H1 (cell line): ENCODE measurements at regions not wholly inside any gene's neighbourhood (a gene's known extent, or its start where the extent isn't known, plus 50 kb on each side); places are given as distances from the start of the nearest gene placed in this dataset.
"Not testable (repeated sequence)": the region's sequence is repeated elsewhere in the genome, so short reads cannot be mapped to it uniquely, and the experiment has no call there.

ENCODE experiments used
- CTCF ChIA-PET: fragments of 300-600 bp; sonication (Branson Sonifier 250); formaldehyde crosslinking; loops from one replicate; lab custom pipeline; 2021; ENCODE audit not compliant: partially characterized antibody; lab: Charles Lee
- POLR2A ChIA-PET: fragments of 300-600 bp; sonication (Branson Sonifier 250); formaldehyde crosslinking; loops from one replicate; lab custom pipeline; 2021; ENCODE audit warnings: inconsistent platforms; ENCODE audit not compliant: partially characterized antibody; lab: Charles Lee
- DNase-seq, 2 experiments: peaks; one replicate each; pipeline versions ENCODE4 v3.0.0 to v3.0.0-alpha.2; 2010 to 2022; ENCODE audit warnings: low spot score in 2 of 2, low read depth in 1 of 2, mixed read lengths in 1 of 2
- FAIRE-seq: peaks from 2 replicates; lab custom pipeline; 2011; peaks lifted over from hg19 to GRCh38; lab: Jason Lieb, UNC
- H2AFZ ChIP-seq: 2 replicates; pipeline ENCODE4 v1.8.1; 2012; ENCODE audit warnings: low read length, inconsistent platforms
- H2AK5ac ChIP-seq: 2 replicates; pipeline ENCODE4 v1.6.1; 2013; ENCODE audit warnings: low read depth, low read length
- H2BK120ac ChIP-seq: replicated peaks from 2 replicates; pipeline ENCODE3; 2013; ENCODE audit warnings: low read depth, low read length, inconsistent platforms
- H2BK12ac ChIP-seq: 2 replicates; pipeline ENCODE4 v1.6.1; 2013; ENCODE audit warnings: low read depth, low read length
- H2BK15ac ChIP-seq: 2 replicates; pipeline ENCODE4 v1.6.1; 2013; ENCODE audit warnings: low read length
- H2BK20ac ChIP-seq: 2 replicates; pipeline ENCODE4 v1.6.1; 2013; ENCODE audit warnings: low read length
- H2BK5ac ChIP-seq: 2 replicates; pipeline ENCODE4 v1.6.1; 2013; ENCODE audit warnings: low read depth, low read length
- H3K14ac ChIP-seq: 2 replicates; pipeline ENCODE4 v1.6.1; 2013; ENCODE audit warnings: inconsistent platforms; ENCODE audit not compliant: insufficient read length
- H3K18ac ChIP-seq: 2 replicates; pipeline ENCODE4 v1.6.1; 2013; ENCODE audit warnings: low read length; ENCODE audit errors: extremely low read depth
- H3K23ac ChIP-seq: 2 replicates; pipeline ENCODE4 v1.6.1; 2013; ENCODE audit warnings: inconsistent platforms; ENCODE audit not compliant: insufficient read length
- H3K23me2 ChIP-seq: 2 replicates; pipeline ENCODE4 v1.6.1; 2013; ENCODE audit warnings: low read depth, low read length
- H3K27ac ChIP-seq: 2 replicates; pipeline ENCODE4 v1.6.1; 2011; ENCODE audit warnings: low read depth, low read length, inconsistent platforms
- H3K27me3 ChIP-seq, 4 experiments: replicated peaks in 1 of 4; 1 replicate in 1 of 4; 2 replicates in 3 of 4; pipeline versions ENCODE4 v1.6.1 to v1.8.1; 2011 to 2013; ENCODE audit warnings: low read length in 3 of 4, mild to moderate bottlenecking in 3 of 4, inconsistent platforms in 2 of 4, mixed read lengths in 2 of 4, moderate library complexity in 1 of 4; ENCODE audit not compliant: control insufficient read depth in 3 of 4, insufficient read depth in 3 of 4; ENCODE audit errors: extremely low read depth in 1 of 4
- H3K36me3 ChIP-seq, 4 experiments: 2 replicates each; pipeline versions ENCODE4 v1.6.1 to v1.8.1; 2011 to 2013; ENCODE audit warnings: mild to moderate bottlenecking in 4 of 4, low read length in 3 of 4, moderate library complexity in 2 of 4, control low read depth in 1 of 4, inconsistent platforms in 1 of 4; ENCODE audit not compliant: insufficient read depth in 4 of 4, control insufficient read depth in 2 of 4
- H3K4ac ChIP-seq: replicated peaks from 2 replicates; pipeline ENCODE3; 2013; ENCODE audit warnings: low read length, low read depth, mixed read lengths, inconsistent platforms; ENCODE audit not compliant: insufficient read length
- H3K4me1 ChIP-seq, 4 experiments: replicated peaks in 1 of 4; 1 replicate in 1 of 4; 2 replicates in 3 of 4; pipeline versions ENCODE4 v1.6.1 to v1.8.1; 2011 to 2013; ENCODE audit warnings: low read length in 3 of 4, inconsistent platforms in 2 of 4, mixed read lengths in 1 of 4; ENCODE audit not compliant: insufficient read depth in 4 of 4, control insufficient read depth in 3 of 4
- H3K4me2 ChIP-seq, 2 experiments: 2 replicates each; pipeline versions ENCODE4 v1.6.1 to v1.8.1; 2011 to 2013; ENCODE audit warnings: low read depth in 2 of 2, low read length in 2 of 2, control low read depth in 1 of 2, inconsistent platforms in 1 of 2, mild to moderate bottlenecking in 1 of 2; ENCODE audit not compliant: insufficient read depth in 1 of 2
- H3K4me3 ChIP-seq, 4 experiments: fragments of 200-600, 300-600 bp in 1 of 4; sonication (generic), shearing (Covaris generic), sonication (Bioruptor Twin) in 1 of 4; 2 replicates each; pipeline versions ENCODE4 v1.5.1 to v1.8.1; 2011 to 2016; ENCODE audit warnings: low read length in 4 of 4, low read depth in 3 of 4, control low read depth in 2 of 4, inconsistent platforms in 2 of 4, mild to moderate bottlenecking in 2 of 4, mixed read lengths in 1 of 4, moderate library complexity in 1 of 4; ENCODE audit not compliant: insufficient read depth in 2 of 4; ENCODE audit errors: extremely low read depth in 1 of 4
- H3K56ac ChIP-seq: replicated peaks from 2 replicates; pipeline ENCODE3; 2013; ENCODE audit warnings: low read depth, mild to moderate bottlenecking, mixed read lengths, low read length, inconsistent platforms; ENCODE audit not compliant: insufficient read length
- H3K79me1 ChIP-seq: 2 replicates; pipeline ENCODE4 v1.6.1; 2013; ENCODE audit warnings: low read depth, low read length, control low read depth
- H3K79me2 ChIP-seq, 2 experiments: 2 replicates each; pipeline versions ENCODE4 v1.6.1 to v1.8.1; 2012 to 2013; ENCODE audit warnings: low read length in 2 of 2, mild to moderate bottlenecking in 2 of 2, inconsistent platforms in 1 of 2; ENCODE audit not compliant: insufficient read depth in 2 of 2, control insufficient read depth in 1 of 2
- H3K9ac ChIP-seq, 4 experiments: replicated peaks in 1 of 4; 1 replicate in 1 of 4; 2 replicates in 3 of 4; pipeline versions ENCODE4 v1.6.1 to v1.8.1; 2011 to 2013; ENCODE audit warnings: low read depth in 3 of 4, low read length in 3 of 4, control low read depth in 2 of 4, mild to moderate bottlenecking in 2 of 4, moderate library complexity in 2 of 4, inconsistent platforms in 1 of 4; ENCODE audit errors: extremely low read depth in 1 of 4
- H3K9me3 ChIP-seq, 2 experiments: 2 replicates each; pipeline versions ENCODE4 v1.6.1 to v1.8.1; 2012 to 2013; ENCODE audit warnings: mild to moderate bottlenecking in 2 of 2, moderate library complexity in 2 of 2, control low read depth in 1 of 2, inconsistent platforms in 1 of 2, low read depth in 1 of 2, low read length in 1 of 2, mixed read lengths in 1 of 2; ENCODE audit not compliant: insufficient read depth in 2 of 2
- H4K20me1 ChIP-seq, 2 experiments: replicated peaks in 1 of 2; 2 replicates each; pipeline versions ENCODE3 to v1.8.1; 2011 to 2013; ENCODE audit warnings: inconsistent platforms in 2 of 2, low read length in 2 of 2, mild to moderate bottlenecking in 1 of 2; ENCODE audit not compliant: insufficient read depth in 2 of 2, control insufficient read depth in 1 of 2
- H4K5ac ChIP-seq: 2 replicates; pipeline ENCODE4 v1.6.1; 2013; ENCODE audit warnings: low read length, low read depth, mixed read lengths, inconsistent platforms; ENCODE audit not compliant: insufficient read length
- H4K8ac ChIP-seq: 2 replicates; pipeline ENCODE4 v1.8.0; 2013; ENCODE audit warnings: mild to moderate bottlenecking, moderate library complexity, low read length, inconsistent platforms; ENCODE audit not compliant: insufficient read depth; ENCODE audit errors: extremely low read depth
- H4K91ac ChIP-seq: replicated peaks from 2 replicates; pipeline ENCODE3; 2013; ENCODE audit warnings: low read length, mixed read lengths, inconsistent platforms; ENCODE audit not compliant: insufficient read length
- CTBP2 ChIP-seq: IDR thresholded peaks from 2 replicates; pipeline ENCODE4 v1.7.0; 2011; ENCODE audit warnings: borderline replicate concordance, mild to moderate bottlenecking, moderate library complexity, mixed read lengths, low read length; ENCODE audit not compliant: insufficient read depth, insufficient read length
- HDAC6 ChIP-seq: IDR thresholded peaks from one replicate; pipeline ENCODE4 v1.7.1; 2012; ENCODE audit warnings: low read depth, mild to moderate bottlenecking, inconsistent platforms, low read length, moderate library complexity
- SIRT6 ChIP-seq: IDR thresholded peaks from one replicate; pipeline ENCODE4 v1.7.1; 2012; ENCODE audit warnings: low read length, inconsistent platforms
- WGBS, 2 experiments: shearing (Covaris generic) in 1 of 2; methylation state at CpG; one replicate each; pipeline versions ENCODE4 v1.1.6 to v1.1.7; 2013 to 2015; ENCODE audit warnings: low lambda C conversion rate in 2 of 2, mixed read lengths in 2 of 2, inconsistent platforms in 1 of 2, low coverage in 1 of 2, missing lambda C conversion rate in 1 of 2; ENCODE audit not compliant: insufficient replicate concordance in 2 of 2, insufficient coverage in 1 of 2, insufficient read length in 1 of 2; ENCODE audit errors: extremely low coverage in 1 of 2, missing lambda C conversion rate in 1 of 2; 5-methylcytosine and 5-hydroxymethylcytosine counted together
- TF ChIP-seq, protein P1 (sequence below): IDR thresholded peaks from 2 replicates; pipeline ENCODE4 v1.6.1; 2012; ENCODE audit warnings: inconsistent platforms

DNA sequence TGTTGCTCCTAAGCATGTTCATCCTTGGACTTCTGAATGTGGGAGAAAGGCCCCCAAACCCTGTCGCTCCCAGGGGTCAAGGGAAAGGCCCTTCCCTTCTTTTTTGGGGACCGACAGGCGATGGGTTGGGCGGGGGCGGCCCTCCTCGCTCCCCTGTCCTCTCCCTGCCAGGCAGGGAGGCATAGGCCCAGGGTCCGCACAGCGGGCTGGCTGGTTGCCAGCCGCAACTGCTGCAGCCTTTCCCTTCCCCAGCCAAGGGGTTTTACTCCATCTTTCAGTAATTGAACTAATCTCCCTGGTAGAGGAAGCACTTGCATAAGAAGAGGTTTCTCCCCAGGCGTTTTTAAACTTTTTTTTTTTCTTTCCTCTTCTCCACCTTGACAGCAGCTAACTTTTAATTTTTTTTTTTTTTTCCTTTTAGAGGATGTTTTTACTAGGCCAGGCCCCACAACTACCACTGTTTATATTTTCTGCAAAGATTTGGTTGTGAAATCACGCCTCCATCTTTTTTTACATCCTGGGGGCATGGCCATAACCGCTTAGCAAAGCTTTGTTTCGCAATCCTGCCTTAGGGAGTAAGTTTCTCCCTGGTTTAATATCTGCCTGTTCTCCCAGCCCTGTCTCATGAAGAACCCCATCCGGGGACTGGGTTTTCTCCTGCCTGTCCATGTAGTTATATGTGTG lies 216.9 kb upstream of the ZNF608 start (continued):
- TF ChIP-seq, protein P1, sequence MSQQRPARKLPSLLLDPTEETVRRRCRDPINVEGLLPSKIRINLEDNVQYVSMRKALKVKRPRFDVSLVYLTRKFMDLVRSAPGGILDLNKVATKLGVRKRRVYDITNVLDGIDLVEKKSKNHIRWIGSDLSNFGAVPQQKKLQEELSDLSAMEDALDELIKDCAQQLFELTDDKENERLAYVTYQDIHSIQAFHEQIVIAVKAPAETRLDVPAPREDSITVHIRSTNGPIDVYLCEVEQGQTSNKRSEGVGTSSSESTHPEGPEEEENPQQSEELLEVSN = no peak
- TF ChIP-seq HDAC6 (no peak), CTBP2 (peak; percentile 54), SIRT6 (no peak)

- H3K4ac ChIP-seq, H2BK20ac ChIP-seq, H3K56ac ChIP-seq, H3K79me2 ChIP-seq, H3K27ac ChIP-seq, FAIRE-seq, H2BK120ac ChIP-seq, H4K8ac ChIP-seq, H2BK15ac ChIP-seq, H3K9ac ChIP-seq, H4K5ac ChIP-seq, H2BK5ac ChIP-seq, H3K14ac ChIP-seq, H4K91ac ChIP-seq, H3K79me1 ChIP-seq, H3K27me3 ChIP-seq, H4K20me1 ChIP-seq, H3K23ac ChIP-seq, H3K18ac ChIP-seq, DNase-seq, CTCF ChIA-PET, H2AK5ac ChIP-seq, H3K23me2 ChIP-seq, H3K9me3 ChIP-seq, H3K36me3 ChIP-seq, H3K4me2 ChIP-seq, H2AFZ ChIP-seq, H3K4me3 ChIP-seq: not testable (repeated sequence)
- WGBS, 2 experiments = 46% methylated on average over 5 of the region's 5 CpGs; no CpG with 5 or more reads in 1 of the 2 experiments
- Histone ChIP-seq H2BK12ac (0 out of 2 replicates have a peak overlapping the region, but pooled peaks have one; percentile 39), H3K4me1 (peaks cover 2 to 11% (median 7%) of the 10 kb centered on the region in 4 experiments)
- POLR2A ChIA-PET = interaction anchor here (1.2 to 1.7 kb wide), 3 partner anchors 9 to 218 kb away, joined by 3 to 4 read pairs (median 3); no protein-coding TSS in a partner anchor
Measured at GRCh38 chr5:124966741-124967140, 220.3 kb upstream of the ZNF608 start.
